Endodermal cell (in vitro differentiated cells): ENCODE measurements at regions not wholly inside any gene's neighbourhood (a gene's known extent, or its start where the extent isn't known, plus 50 kb on each side); places are given as distances from the start of the nearest gene placed in this dataset.

Experiments
- DNase-seq: peaks from one replicate; pipeline ENCODE4 v3.0.0-alpha.2; 2017
- H3K27ac ChIP-seq: 2 replicates; pipeline ENCODE4 v1.5.1; 2013; ENCODE audit warnings: mild to moderate bottlenecking, low read depth, low read length, moderate library complexity
- H3K27me3 ChIP-seq: 2 replicates; pipeline ENCODE4 v1.6.1; 2013; ENCODE audit warnings: mild to moderate bottlenecking, low read length, moderate library complexity; ENCODE audit not compliant: insufficient read depth, control insufficient read depth, poor library complexity, severe bottlenecking
- H3K36me3 ChIP-seq: 2 replicates; pipeline ENCODE4 v1.7.0; 2013; ENCODE audit warnings: mild to moderate bottlenecking, low read length, moderate library complexity; ENCODE audit not compliant: control insufficient read depth, insufficient read depth
- H3K4me1 ChIP-seq: one replicate; pipeline ENCODE4 v1.7.0; 2013; ENCODE audit warnings: low read length; ENCODE audit not compliant: control insufficient read depth, insufficient read depth
- H3K4me3 ChIP-seq: 2 replicates; pipeline ENCODE4 v1.5.1; 2013; ENCODE audit warnings: mild to moderate bottlenecking, low read length, moderate library complexity
- H3K9ac ChIP-seq: 2 replicates; pipeline ENCODE4 v1.6.1; 2013; ENCODE audit warnings: mild to moderate bottlenecking, low read length, moderate library complexity; ENCODE audit not compliant: poor library complexity, severe bottlenecking; ENCODE audit errors: extremely low read depth
- H3K9me3 ChIP-seq: 2 replicates; pipeline ENCODE4 v1.6.1; 2013; ENCODE audit warnings: mild to moderate bottlenecking, low read length, moderate library complexity; ENCODE audit not compliant: control insufficient read depth
- H3K27ac Mint-ChIP-seq: 2 replicates; pipeline ENCODE4 v1.8.0; 2020; ENCODE audit warnings: mixed read lengths
- H3K27me3 Mint-ChIP-seq: 2 replicates; pipeline ENCODE4 v1.8.0; 2021; ENCODE audit warnings: mild to moderate bottlenecking, mixed read lengths; ENCODE audit not compliant: insufficient read depth
- H3K36me3 Mint-ChIP-seq: 2 replicates; pipeline ENCODE4 v1.8.0; 2020; ENCODE audit warnings: low read depth, mixed read lengths
- H3K4me1 Mint-ChIP-seq: 2 replicates; pipeline ENCODE4 v1.8.0; 2020; ENCODE audit warnings: mixed read lengths
- H3K4me3 Mint-ChIP-seq: 2 replicates; pipeline ENCODE4 v1.8.0; 2020; ENCODE audit warnings: mild to moderate bottlenecking, moderate library complexity, mixed read lengths
- H3K9me3 Mint-ChIP-seq: 2 replicates; pipeline ENCODE4 v1.8.0; 2020; ENCODE audit warnings: mild to moderate bottlenecking, mixed read lengths
- WGBS, 2 experiments: methylation state at CpG; one replicate each; pipeline versions ENCODE4 v1.1.5 to v1.1.7; 2013; ENCODE audit warnings: missing lambda C conversion rate in 2 of 2, mixed read lengths in 1 of 2; ENCODE audit not compliant: insufficient coverage in 1 of 2, insufficient read length in 1 of 2; 5-methylcytosine and 5-hydroxymethylcytosine counted together
- TF ChIP-seq, protein P1 (sequence below): fragments of 200-600 bp; sonication (generic); conservative IDR thresholded peaks from 2 replicates; pipeline ENCODE4 v1.5.0; 2021; ENCODE audit warnings: antibody characterized with exemption, mild to moderate bottlenecking

DNA sequence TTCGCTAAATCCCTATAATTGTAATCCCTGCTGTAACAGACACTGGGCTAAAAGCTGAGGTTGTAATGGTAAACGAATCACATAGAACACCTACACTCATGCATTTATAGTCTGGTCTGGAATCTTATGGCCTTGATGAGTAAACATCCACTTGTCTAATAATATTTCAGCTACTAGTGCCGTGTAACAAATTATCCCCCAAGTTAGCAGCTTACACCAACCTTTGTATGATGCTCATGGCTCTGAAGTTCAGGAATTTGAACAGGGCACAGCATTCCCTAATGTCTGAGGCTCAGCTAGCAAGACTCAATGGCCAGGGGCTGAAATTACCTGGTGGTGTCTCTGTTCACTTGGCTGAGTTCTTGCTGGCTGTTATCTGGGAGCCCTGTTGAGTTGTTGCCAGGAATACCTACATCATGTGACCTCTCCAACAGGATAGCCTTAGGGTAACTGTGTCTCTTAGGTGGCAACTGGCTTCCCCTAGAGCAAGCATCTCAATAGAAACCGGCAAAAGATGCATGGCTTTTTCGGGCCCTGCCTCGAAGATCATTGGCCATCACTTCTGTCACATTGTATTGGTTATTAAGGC, 100.9 kb upstream of the TMEM170B start:
- Histone ChIP-seq H3K36me3 (no peaks in the 10 kb centered on the region), H3K9ac (no peak overlapping the region), H3K27ac (no peak overlapping the region), H3K9me3 (no peaks in the 10 kb centered on the region), H3K4me1 (peaks cover 11% of the 10 kb centered on the region), H3K4me3 (no peak overlapping the region), H3K27me3 (no peaks in the 10 kb centered on the region)
- H3K4me1 Mint-ChIP-seq: peaks cover 26% of the 10 kb centered on the region
- H3K36me3 Mint-ChIP-seq: no peaks in the 10 kb centered on the region
- TF ChIP-seq, protein P1, sequence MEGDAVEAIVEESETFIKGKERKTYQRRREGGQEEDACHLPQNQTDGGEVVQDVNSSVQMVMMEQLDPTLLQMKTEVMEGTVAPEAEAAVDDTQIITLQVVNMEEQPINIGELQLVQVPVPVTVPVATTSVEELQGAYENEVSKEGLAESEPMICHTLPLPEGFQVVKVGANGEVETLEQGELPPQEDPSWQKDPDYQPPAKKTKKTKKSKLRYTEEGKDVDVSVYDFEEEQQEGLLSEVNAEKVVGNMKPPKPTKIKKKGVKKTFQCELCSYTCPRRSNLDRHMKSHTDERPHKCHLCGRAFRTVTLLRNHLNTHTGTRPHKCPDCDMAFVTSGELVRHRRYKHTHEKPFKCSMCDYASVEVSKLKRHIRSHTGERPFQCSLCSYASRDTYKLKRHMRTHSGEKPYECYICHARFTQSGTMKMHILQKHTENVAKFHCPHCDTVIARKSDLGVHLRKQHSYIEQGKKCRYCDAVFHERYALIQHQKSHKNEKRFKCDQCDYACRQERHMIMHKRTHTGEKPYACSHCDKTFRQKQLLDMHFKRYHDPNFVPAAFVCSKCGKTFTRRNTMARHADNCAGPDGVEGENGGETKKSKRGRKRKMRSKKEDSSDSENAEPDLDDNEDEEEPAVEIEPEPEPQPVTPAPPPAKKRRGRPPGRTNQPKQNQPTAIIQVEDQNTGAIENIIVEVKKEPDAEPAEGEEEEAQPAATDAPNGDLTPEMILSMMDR: no peak
- no peak for DNase-seq
- 88 to 97% methylated on average over 5 to 6 of the region's 6 CpGs for WGBS, 2 experiments
- no peak overlapping the region for H3K4me3 Mint-ChIP-seq
- H3K27me3 Mint-ChIP-seq: peaks cover 6% of the 10 kb centered on the region
- no peak overlapping the region for H3K27ac Mint-ChIP-seq
- H3K9me3 Mint-ChIP-seq: peaks cover 3% of the 10 kb centered on the region

- H3K4me3 Mint-ChIP-seq: no peak overlapping the region
- TF ChIP-seq, protein P1: no peak
- peaks cover 33% of the 10 kb centered on the region for H3K4me1 Mint-ChIP-seq
- H3K36me3 Mint-ChIP-seq: no peaks in the 10 kb centered on the region
- no peak overlapping the region for H3K9ac ChIP-seq
- H3K9me3 Mint-ChIP-seq: peaks cover 3% of the 10 kb centered on the region
- H3K27me3 Mint-ChIP-seq: peaks cover 7% of the 10 kb centered on the region
- WGBS, 2 experiments: 83 to 89% methylated on average over 10 of the region's 10 CpGs
- H3K27me3 ChIP-seq: no peaks in the 10 kb centered on the region
- H3K27ac Mint-ChIP-seq: peak overlapping the region; percentile 11
- no peak overlapping the region for H3K27ac ChIP-seq
- no peaks in the 10 kb centered on the region for H3K36me3 ChIP-seq
- no peaks in the 10 kb centered on the region for H3K9me3 ChIP-seq
- H3K4me1 ChIP-seq: peaks cover 11% of the 10 kb centered on the region
- DNase-seq: no peak
- H3K4me3 ChIP-seq: peak overlapping the region; percentile 37
Measured at GRCh38 chr6:11434565-11435326, 102.8 kb upstream of the TMEM170B start.

- H3K4me1 Mint-ChIP-seq: peaks cover 40% of the 10 kb centered on the region
- Histone ChIP-seq H3K27ac (no peak overlapping the region), H3K9me3 (no peaks in the 10 kb centered on the region), H3K9ac (no peak overlapping the region), H3K4me3 (no peak overlapping the region), H3K36me3 (no peaks in the 10 kb centered on the region), H3K4me1 (peaks cover 14% of the 10 kb centered on the region), H3K27me3 (no peaks in the 10 kb centered on the region)
- no peak for DNase-seq
- H3K9me3 Mint-ChIP-seq: peaks cover 3% of the 10 kb centered on the region
- peaks cover 7% of the 10 kb centered on the region for H3K27me3 Mint-ChIP-seq
- TF ChIP-seq, protein P1: no peak
- H3K4me3 Mint-ChIP-seq: no peak overlapping the region
- H3K36me3 Mint-ChIP-seq: no peaks in the 10 kb centered on the region
- no peak overlapping the region for H3K27ac Mint-ChIP-seq
- WGBS, 2 experiments: 94% methylated on average over 1 of the region's 1 CpG; no CpG with 5 or more reads in 1 of the 2 experiments
Measured at GRCh38 chr6:11433860-11434259, 103.7 kb upstream of the TMEM170B start.
